ENCODE measurements at regions not wholly inside any gene's neighbourhood (a gene's known extent, or its start where the extent isn't known, plus 50 kb on each side); places are given as distances from the start of the nearest gene placed in this dataset.

GRCh38 chr2:58484629-58485028 lies 243.5 kb upstream of the FANCL start:
- no CpG with 5 or more reads among the region's 4 CpGs for WGBS (ENCODE audit: insufficient coverage)
- H3K27me3 Mint-ChIP-seq, result peaks cover 3% of the 10 kb centered on the region
- peaks cover 0 to 8% (median 0%) of the 10 kb centered on the region in 3 donors for H3K9me3 ChIP-seq (ENCODE audit: control extremely low read depth in 1 of 3, control insufficient read depth in 2 of 3, insufficient read depth in 1 of 3, low read length in 2 of 3)
- POLR2A ChIA-PET, result no interaction called here
- no peak overlapping the region for H3K9ac ChIP-seq (ENCODE audit: low read length)
- no peak overlapping the region for H3K27ac ChIP-seq (ENCODE audit: low read length in 2 of 2)
- no peaks in the 10 kb centered on the region for H3K4me1 ChIP-seq (ENCODE audit: control insufficient read depth in 2 of 2, insufficient read depth in 2 of 2, low read length in 2 of 2)
- no peaks in the 10 kb centered on the region for H3K79me2 ChIP-seq (ENCODE audit: control insufficient read depth, insufficient read depth, low read length)
- no peak overlapping the region for H3K4me2 ChIP-seq (replicated peaks; ENCODE audit: low read depth, low read length, poor library complexity, severe bottlenecking)
- H4K20me1 ChIP-seq (ENCODE audit: control insufficient read depth, insufficient read depth, low read length, poor library complexity, severe bottlenecking), result no peaks in the 10 kb centered on the region
- ATAC-seq (ENCODE audit: low read depth) (no peak), DNase-seq (no peak)
- no peak overlapping the region for H2AFZ ChIP-seq (ENCODE audit: insufficient read depth, low read depth, low read length, poor library complexity, severe bottlenecking)
- H3K4me3 Mint-ChIP-seq, result no peak overlapping the region
- H3K4me1 Mint-ChIP-seq, result no peaks in the 10 kb centered on the region
- no peaks in the 10 kb centered on the region for H3K36me3 ChIP-seq (replicated peaks in 1 of 2; ENCODE audit: control extremely low read depth in 1 of 2, control insufficient read depth in 1 of 2, extremely low read depth in 1 of 2, insufficient read depth in 2 of 2, low read length in 1 of 2)
- TF ChIP-seq EZH2 (IDR thresholded peaks at IDR 0.05; ENCODE audit: borderline replicate concordance, insufficient read depth, low read depth, low read length, poor library complexity, severe bottlenecking) (no peak), CTCF (IDR thresholded peaks at IDR 0.05) (no peak)
- CTCF ChIA-PET, result no interaction called here
- intact Hi-C loops (cut with micrococcal nuclease), result no loop called here
- H3K4me3 ChIP-seq (ENCODE audit: control extremely low read depth in 1 of 5, extremely low read depth in 1 of 5, insufficient read depth in 1 of 5, low read depth in 2 of 5, low read length in 4 of 5), result no peak overlapping the region
- no peaks in the 10 kb centered on the region for H3K27me3 ChIP-seq (replicated peaks in 1 of 4; ENCODE audit: control extremely low read depth in 1 of 4, control insufficient read depth in 3 of 4, insufficient read depth in 4 of 4, low read length in 3 of 4)
- H3K9me3 Mint-ChIP-seq (ENCODE audit: insufficient read depth), result peaks cover 5% of the 10 kb centered on the region
- no peak overlapping the region for H3K27ac Mint-ChIP-seq

- WGBS (ENCODE audit: insufficient coverage), result no CpG with 5 or more reads among the region's 1 CpG
- H2AFZ ChIP-seq (ENCODE audit: insufficient read depth, low read depth, low read length, poor library complexity, severe bottlenecking), result no peak overlapping the region
- H3K27ac ChIP-seq (ENCODE audit: low read length in 2 of 2), result no peak overlapping the region
- no peaks in the 10 kb centered on the region for H4K20me1 ChIP-seq (ENCODE audit: control insufficient read depth, insufficient read depth, low read length, poor library complexity, severe bottlenecking)
- peaks cover 0 to 8% (median 0%) of the 10 kb centered on the region in 3 donors for H3K9me3 ChIP-seq (ENCODE audit: control extremely low read depth in 1 of 3, control insufficient read depth in 2 of 3, insufficient read depth in 1 of 3, low read length in 2 of 3)
- Mint-ChIP-seq H3K4me1 (no peaks in the 10 kb centered on the region), H3K4me3 (no peak overlapping the region), H3K27me3 (peaks cover 3% of the 10 kb centered on the region), H3K27ac (no peak overlapping the region), H3K9me3 (ENCODE audit: insufficient read depth) (peaks cover 5% of the 10 kb centered on the region)
- no peaks in the 10 kb centered on the region for H3K4me1 ChIP-seq (ENCODE audit: control insufficient read depth in 2 of 2, insufficient read depth in 2 of 2, low read length in 2 of 2)
- H3K36me3 ChIP-seq (replicated peaks in 1 of 2; ENCODE audit: control extremely low read depth in 1 of 2, control insufficient read depth in 1 of 2, extremely low read depth in 1 of 2, insufficient read depth in 2 of 2, low read length in 1 of 2), result no peaks in the 10 kb centered on the region
- no peak for DNase-seq
- ATAC-seq (ENCODE audit: low read depth), result no peak
- H3K79me2 ChIP-seq (ENCODE audit: control insufficient read depth, insufficient read depth, low read length), result no peaks in the 10 kb centered on the region
- H3K4me2 ChIP-seq (replicated peaks; ENCODE audit: low read depth, low read length, poor library complexity, severe bottlenecking), result no peak overlapping the region
- H3K9ac ChIP-seq (ENCODE audit: low read length), result no peak overlapping the region
- no peak overlapping the region for H3K4me3 ChIP-seq (ENCODE audit: control extremely low read depth in 1 of 5, extremely low read depth in 1 of 5, insufficient read depth in 1 of 5, low read depth in 2 of 5, low read length in 4 of 5)
- no peak for TF ChIP-seq CTCF (IDR thresholded peaks at IDR 0.05)
- intact Hi-C loops (cut with micrococcal nuclease), result no loop called here
- POLR2A ChIA-PET, result no interaction called here
- CTCF ChIA-PET, result no interaction called here
- H3K27me3 ChIP-seq (replicated peaks in 1 of 4; ENCODE audit: control extremely low read depth in 1 of 4, control insufficient read depth in 3 of 4, insufficient read depth in 4 of 4, low read length in 3 of 4), result no peaks in the 10 kb centered on the region
Observed at GRCh38 chr2:58484221-58484620, 243.1 kb upstream of the FANCL start.
